HepG2 (cell line): ENCODE measurements at regions not wholly inside any gene's neighbourhood (a gene's known extent, or its start where the extent isn't known, plus 50 kb on each side); places are given as distances from the start of the nearest gene placed in this dataset.

Experiments
- CREB1 ChIP-seq, 2 experiments: fragments of 450-650 bp in 1 of 2; IDR thresholded peaks; 2 replicates each; pipeline ENCODE4 v1.6.1; 2016 to 2017; ENCODE audit warnings: control low read depth in 1 of 2, mild to moderate bottlenecking in 1 of 2, missing compliant biosample characterization in 1 of 2, missing genetic modification characterization in 1 of 2
- GZF1 ChIP-seq: sonication (generic); formaldehyde crosslinking; IDR thresholded peaks from 2 replicates; pipeline ENCODE4 v1.5.1; 2020; ENCODE audit warnings: mild to moderate bottlenecking, missing genetic modification reagents
- NCOR1 ChIP-seq: fragments of 200-600 bp; sonication (generic); IDR thresholded peaks from 2 replicates; pipeline ENCODE4 v1.7.0; 2017; ENCODE audit warnings: antibody characterized with exemption, low read length, borderline replicate concordance
- ZNF318 ChIP-seq: sonication (generic); formaldehyde crosslinking; IDR thresholded peaks from 2 replicates; pipeline ENCODE4 v1.4.0; 2020; ENCODE audit warnings: mild to moderate bottlenecking, missing genetic modification reagents
- ZNF672 ChIP-seq: sonication (generic); formaldehyde crosslinking; IDR thresholded peaks from 2 replicates; pipeline ENCODE4 v1.8.1; 2022; ENCODE audit warnings: missing genetic modification reagents
- ZSCAN5A ChIP-seq: sonication (generic); formaldehyde crosslinking; IDR thresholded peaks from 2 replicates; pipeline ENCODE4 v1.8.0; 2022; ENCODE audit warnings: mild to moderate bottlenecking, missing genetic modification reagents, borderline replicate concordance

GRCh38 chr1:87887100-87887499 is 558.4 kb downstream of the LMO4 start (continued):
- TF ChIP-seq ZNF318 (CRISPR knock-in tag) (no peak), NCOR1 (no peak), CREB1 (IDR thresholded peaks at IDR 0.05) (no peak), CREB1 (CRISPR knock-in tag; IDR thresholded peaks at IDR 0.05) (no peak), ZNF672 (CRISPR knock-in tag) (no peak), GZF1 (CRISPR knock-in tag) (no peak), ZSCAN5A (CRISPR knock-in tag) (no peak)
